Choroid plexus epithelial cell (primary cell): ENCODE measurements at regions not wholly inside any gene's neighbourhood (a gene's known extent, or its start where the extent isn't known, plus 50 kb on each side); places are given as distances from the start of the nearest gene placed in this dataset.
A peak's percentile ranks its signal among the peaks of the same experiment; 100 is the strongest.

Experiments
- DNase-seq: peaks from one replicate; pipeline ENCODE4 v3.0.0-alpha.2; 2010; ENCODE audit warnings: low read depth
- H3K4me3 ChIP-seq: 2 replicates; pipeline ENCODE4 v1.5.1; 2011; ENCODE audit warnings: low read depth, mild to moderate bottlenecking, control low read depth, low read length, moderate library complexity
- TF ChIP-seq, protein P1 (sequence below): conservative IDR thresholded peaks from 2 replicates; pipeline ENCODE4 v1.5.1; 2011; ENCODE audit warnings: low read depth, mild to moderate bottlenecking, control low read depth, inconsistent platforms, low read length, moderate library complexity

DNA sequence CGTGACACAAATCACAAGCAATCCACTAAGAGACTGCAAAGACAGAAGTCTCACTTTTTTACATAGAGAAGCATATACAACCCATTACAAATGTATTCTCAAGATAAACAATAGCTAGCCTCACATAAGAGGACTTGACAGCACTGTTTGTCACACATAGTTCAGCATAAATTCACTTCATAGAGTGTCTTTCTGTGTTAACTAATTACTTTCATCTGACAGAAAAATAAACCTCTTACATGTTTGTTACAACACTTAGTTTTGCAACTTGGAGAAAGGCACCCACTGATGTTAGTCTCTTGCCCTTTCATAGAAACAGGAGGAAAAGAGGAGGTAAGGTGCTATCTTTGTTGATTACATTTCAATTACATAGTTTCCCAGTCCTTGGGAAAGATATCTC, 2221.9 kb upstream of the RAG2 start:
- H3K4me3 ChIP-seq: no peak overlapping the region
- no peak for DNase-seq
- TF ChIP-seq, protein P1, sequence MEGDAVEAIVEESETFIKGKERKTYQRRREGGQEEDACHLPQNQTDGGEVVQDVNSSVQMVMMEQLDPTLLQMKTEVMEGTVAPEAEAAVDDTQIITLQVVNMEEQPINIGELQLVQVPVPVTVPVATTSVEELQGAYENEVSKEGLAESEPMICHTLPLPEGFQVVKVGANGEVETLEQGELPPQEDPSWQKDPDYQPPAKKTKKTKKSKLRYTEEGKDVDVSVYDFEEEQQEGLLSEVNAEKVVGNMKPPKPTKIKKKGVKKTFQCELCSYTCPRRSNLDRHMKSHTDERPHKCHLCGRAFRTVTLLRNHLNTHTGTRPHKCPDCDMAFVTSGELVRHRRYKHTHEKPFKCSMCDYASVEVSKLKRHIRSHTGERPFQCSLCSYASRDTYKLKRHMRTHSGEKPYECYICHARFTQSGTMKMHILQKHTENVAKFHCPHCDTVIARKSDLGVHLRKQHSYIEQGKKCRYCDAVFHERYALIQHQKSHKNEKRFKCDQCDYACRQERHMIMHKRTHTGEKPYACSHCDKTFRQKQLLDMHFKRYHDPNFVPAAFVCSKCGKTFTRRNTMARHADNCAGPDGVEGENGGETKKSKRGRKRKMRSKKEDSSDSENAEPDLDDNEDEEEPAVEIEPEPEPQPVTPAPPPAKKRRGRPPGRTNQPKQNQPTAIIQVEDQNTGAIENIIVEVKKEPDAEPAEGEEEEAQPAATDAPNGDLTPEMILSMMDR: no peak

DNA sequence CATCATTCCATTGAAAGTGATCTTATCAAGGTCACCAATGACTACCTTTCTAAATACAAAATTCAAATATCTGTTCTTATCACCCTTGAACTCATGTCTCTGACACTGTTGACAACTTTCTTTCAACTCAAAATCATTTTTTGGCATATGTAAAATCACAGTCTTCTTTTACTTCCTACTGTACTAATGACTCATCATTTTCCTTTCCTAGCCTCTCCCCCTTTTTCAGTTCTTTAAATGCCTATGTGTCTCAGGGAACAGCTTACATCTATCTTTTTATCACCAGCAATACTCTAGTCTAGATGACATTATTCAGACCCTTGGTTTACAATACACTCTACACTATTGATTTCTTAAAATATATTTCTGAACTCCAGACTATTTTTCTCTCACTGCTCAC, 2220.7 kb upstream of the RAG2 start:
- no peak overlapping the region for H3K4me3 ChIP-seq
- TF ChIP-seq, protein P1: no peak
- DNase-seq: peak; percentile 10

DNA sequence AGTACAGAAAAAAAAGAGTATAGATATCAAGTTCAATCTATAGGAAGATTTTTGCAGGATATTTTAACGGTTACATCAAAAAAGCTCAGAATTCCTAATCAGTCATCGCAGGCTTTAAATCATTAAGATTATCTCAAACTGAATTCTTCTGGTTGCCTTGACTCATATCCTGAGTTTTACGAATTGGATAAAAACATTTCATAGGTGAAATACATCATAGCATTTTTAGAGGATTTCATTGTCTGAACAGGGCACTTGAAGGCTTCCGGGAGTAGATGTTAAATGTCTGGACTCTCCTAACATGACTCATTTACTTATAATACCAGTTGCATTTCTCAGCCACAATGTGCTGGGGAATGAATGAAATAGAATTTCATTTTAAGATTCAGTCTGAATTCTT, 2216.6 kb upstream of the RAG2 start:
- TF ChIP-seq, protein P1: no peak
- H3K4me3 ChIP-seq: no peak overlapping the region
- DNase-seq: peak; percentile 49

- TF ChIP-seq, protein P1: no peak
- H3K4me3 ChIP-seq: no peak overlapping the region
- no peak for DNase-seq
Measured at GRCh38 chr11:38809521-38809920, 2211.5 kb upstream of the RAG2 start.

- TF ChIP-seq, protein P1: no peak
- no peak overlapping the region for H3K4me3 ChIP-seq
- DNase-seq: no peak
Measured at GRCh38 chr11:38796281-38796680, 2198.2 kb upstream of the RAG2 start.

DNA sequence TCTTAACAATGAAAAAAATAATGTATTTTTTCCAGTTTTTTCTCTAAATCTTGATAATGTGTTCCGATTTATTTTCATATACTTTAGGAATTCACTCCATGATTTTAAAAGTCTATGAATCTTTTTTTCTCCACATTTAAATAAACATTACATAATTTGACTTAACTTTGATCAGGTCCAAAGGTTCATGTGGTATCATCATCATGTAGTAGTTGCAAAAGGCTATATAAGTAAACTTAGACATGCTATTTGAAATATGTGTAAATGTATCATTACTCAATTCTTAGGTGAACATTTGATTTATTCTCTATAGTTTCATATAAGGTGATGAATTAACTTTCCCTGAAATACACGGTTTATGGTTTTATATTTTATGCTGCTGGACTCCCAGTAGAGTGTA, 2197.0 kb upstream of the RAG2 start:
- no peak overlapping the region for H3K4me3 ChIP-seq
- TF ChIP-seq, protein P1: no peak
- DNase-seq: no peak

DNA sequence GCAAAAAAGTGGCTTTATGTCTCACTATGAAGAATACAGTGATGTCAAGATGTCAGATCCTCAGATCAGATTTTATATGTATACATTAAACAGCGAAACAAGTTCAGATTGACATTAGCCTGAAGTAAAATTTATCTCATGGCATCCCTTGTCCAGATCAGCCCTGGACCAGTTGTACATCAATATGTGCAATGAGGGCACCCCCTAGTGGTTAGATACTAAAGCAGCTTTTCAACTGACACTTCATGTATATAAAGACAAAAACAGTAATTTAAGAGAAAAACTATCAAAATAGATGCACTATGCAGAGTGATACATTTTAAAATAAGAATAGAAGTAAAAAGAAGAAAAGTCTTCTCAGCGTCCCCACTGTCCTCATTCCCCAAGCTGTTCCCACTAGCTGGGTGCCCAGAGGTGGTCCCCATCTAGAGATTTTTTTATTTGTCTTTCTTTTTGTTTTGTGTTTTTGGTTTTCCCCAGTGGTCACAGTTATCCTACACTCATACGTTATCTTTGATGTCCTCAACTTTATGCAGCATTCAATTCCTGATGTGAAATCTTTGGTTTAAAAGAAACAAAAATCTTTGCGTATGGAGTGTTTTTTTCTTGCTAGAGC, 2193.4 kb upstream of the RAG2 start:
- no peak overlapping the region for H3K4me3 ChIP-seq
- DNase-seq: peak; percentile 88
- TF ChIP-seq, protein P1: peak; percentile 78
